GM13977 (cell line): ENCODE measurements at regions not wholly inside any gene's neighbourhood (a gene's known extent, or its start where the extent isn't known, plus 50 kb on each side); places are given as distances from the start of the nearest gene placed in this dataset.

ENCODE experiments used
- DNase-seq: peaks from one replicate; pipeline ENCODE4 v3.0.0; 2012; ENCODE audit warnings: low spot score
- in situ Hi-C: fragments of 300-500 bp; cut with MboI; formaldehyde crosslinking; loops from one replicate; pipeline ENCODE4 v1.12.0; 2022; ENCODE audit warnings: low sequenced_read_pairs, low pct_unique_long_range_greater_than_20kb, mixed read lengths, inconsistent platforms; ENCODE audit not compliant: unreplicated experiment
- TF ChIP-seq, protein P1 (sequence below): IDR thresholded peaks from 2 replicates; pipeline ENCODE4 v1.5.1; 2012; ENCODE audit warnings: mild to moderate bottlenecking, control low read depth; ENCODE audit not compliant: insufficient read depth; ENCODE audit errors: extremely low read depth, missing control alignments

DNA sequence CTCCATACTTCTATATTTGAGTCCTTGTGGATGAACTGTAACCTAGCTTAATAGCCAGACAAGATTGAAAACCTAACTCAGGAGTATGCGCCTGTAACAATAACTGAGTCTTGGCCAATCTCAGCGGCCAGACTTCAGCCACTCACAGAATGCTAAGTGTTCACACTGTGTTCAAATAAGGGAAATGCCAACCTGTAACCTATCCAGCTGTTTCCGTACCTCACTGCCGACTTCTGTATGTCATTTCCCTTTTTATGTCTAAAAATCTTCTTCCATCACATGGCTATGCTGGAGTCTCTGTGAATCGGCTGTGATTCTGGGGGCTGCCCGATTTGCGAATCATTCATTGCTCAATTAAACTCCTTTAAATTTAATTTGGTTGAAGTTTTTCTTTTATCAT, 169.2 kb downstream of the NFKBIZ start:
- in situ Hi-C loops, result no loop called here
- no peak for DNase-seq
- TF ChIP-seq, protein P1, sequence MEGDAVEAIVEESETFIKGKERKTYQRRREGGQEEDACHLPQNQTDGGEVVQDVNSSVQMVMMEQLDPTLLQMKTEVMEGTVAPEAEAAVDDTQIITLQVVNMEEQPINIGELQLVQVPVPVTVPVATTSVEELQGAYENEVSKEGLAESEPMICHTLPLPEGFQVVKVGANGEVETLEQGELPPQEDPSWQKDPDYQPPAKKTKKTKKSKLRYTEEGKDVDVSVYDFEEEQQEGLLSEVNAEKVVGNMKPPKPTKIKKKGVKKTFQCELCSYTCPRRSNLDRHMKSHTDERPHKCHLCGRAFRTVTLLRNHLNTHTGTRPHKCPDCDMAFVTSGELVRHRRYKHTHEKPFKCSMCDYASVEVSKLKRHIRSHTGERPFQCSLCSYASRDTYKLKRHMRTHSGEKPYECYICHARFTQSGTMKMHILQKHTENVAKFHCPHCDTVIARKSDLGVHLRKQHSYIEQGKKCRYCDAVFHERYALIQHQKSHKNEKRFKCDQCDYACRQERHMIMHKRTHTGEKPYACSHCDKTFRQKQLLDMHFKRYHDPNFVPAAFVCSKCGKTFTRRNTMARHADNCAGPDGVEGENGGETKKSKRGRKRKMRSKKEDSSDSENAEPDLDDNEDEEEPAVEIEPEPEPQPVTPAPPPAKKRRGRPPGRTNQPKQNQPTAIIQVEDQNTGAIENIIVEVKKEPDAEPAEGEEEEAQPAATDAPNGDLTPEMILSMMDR, result no peak

DNA sequence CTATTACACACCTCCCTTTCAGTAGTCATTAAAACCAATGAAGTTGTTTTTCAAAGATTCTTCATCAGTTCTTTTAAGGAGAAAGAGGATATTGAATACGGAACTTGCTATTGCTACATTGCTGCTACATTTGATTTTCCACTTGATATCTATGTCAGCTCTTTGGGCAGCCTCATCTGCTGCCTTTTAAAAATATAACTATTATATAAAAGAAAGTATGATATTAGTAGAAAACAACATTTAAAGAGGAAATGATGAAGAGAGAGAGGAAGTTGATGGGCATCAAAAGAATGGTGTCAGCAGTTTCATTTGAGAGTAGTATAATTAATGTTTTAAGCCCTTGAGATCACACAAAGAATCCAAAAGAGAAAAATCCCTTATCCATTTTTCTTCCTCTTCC, 171.4 kb downstream of the NFKBIZ start:
- no peak for DNase-seq

DNA sequence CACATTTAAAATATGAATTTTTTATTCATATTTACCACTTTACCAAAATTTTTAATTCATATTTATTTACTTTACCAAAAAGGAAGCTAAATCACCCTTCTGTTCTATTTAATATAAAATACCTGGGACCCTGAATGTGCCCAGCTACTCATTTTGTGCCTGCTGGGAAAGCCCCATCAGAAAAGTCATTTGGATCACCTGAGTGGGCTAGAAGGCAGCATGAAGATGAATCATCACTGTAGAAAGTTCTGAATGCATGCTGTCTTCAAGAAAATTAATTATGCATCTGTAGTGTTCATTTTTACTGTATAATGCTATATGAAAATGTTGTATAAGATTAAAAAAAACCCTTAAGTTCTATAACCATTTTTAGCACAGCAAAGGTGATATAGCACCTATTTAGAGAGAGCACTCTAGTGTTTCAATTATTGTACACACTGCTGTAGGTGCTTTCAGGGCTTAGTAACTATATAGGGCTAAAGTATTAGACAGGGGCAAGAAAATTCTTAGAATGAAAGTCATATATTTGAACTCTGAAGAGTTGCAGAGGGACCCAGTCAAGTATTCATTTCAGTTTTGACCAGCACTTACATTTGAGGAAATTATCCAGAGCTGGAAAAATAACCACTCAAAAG, 175.1 kb downstream of the NFKBIZ start:
- no peak for DNase-seq
- TF ChIP-seq, protein P1, result no peak
- in situ Hi-C loops, result no loop called here

More for the DNA sequence above, 171.4 kb downstream of the NFKBIZ start:
- TF ChIP-seq, protein P1, result no peak
- in situ Hi-C loops, result no loop called here

DNA sequence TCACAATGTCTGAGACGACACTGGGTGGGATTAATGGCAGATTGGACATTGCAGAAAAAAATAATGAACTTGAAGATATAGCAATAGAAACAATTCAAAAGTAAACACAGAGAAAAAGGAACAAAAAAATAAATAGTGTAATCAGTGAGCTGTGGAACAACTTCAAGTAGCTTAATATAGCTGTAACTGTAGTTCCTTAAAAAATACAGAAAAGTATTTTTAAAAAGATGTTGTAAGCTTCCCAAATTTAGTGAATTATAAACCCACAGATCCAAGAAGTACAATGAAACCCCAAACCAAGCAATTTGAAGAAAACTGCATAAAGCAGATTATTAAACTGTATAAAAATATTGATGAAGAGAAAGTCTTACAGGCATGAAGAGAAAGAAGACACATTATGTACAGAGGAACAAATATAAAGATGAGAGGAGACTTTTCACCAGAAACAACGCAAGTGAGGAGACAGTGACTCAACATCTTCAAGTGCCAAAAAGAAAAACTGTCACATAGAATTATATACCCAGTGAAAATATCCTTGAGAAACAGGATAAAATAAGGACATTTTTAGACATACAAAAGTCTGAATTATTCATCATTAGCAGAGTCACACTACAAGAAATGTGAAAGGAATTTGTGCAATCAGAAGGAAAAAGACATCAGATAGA, 176.4 kb downstream of the NFKBIZ start:
- no peak for DNase-seq
- TF ChIP-seq, protein P1, result no peak
- in situ Hi-C loops, result no loop called here

DNA sequence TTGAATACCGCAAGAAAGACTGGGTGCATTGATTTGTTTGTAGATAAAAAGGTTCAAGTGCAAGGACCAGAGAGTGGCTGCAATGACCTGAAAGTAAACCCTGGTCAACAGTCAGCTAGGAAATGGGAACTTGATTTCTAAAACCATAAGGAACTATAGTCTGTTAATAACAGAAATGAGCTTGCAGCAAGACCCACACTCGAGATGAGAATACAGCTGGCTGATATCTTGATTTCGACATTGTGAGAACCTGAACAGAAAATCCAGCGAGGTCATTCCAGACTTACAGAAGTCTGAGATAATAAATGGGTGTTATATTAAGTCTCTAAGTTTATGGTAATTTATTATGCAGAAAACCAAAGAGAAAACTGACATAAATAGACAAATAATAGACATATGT, 177.3 kb downstream of the NFKBIZ start:
- no peak for DNase-seq
- TF ChIP-seq, protein P1, result no peak
- in situ Hi-C loops, result no loop called here

DNA sequence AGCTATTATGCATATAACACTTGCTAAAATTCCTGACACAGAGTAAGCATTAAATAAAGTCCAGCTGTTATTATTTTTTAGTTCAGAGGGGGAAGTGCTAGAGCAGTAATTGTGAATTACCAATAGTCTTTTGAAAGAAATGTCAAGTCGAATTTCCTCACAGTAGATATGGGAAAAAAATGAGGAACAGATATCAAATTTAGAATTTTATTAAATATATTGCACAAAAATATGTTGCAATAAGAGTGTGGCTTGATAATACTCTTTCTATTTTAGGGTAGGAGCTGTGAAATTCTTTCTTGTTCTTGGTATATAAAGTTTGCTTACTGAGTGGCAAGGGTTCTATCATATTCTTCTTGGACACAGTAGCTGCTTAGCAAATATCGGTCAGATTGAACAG, 181.3 kb downstream of the NFKBIZ start:
- no peak for DNase-seq
- in situ Hi-C loops, result no loop called here
- TF ChIP-seq, protein P1, result no peak

DNA sequence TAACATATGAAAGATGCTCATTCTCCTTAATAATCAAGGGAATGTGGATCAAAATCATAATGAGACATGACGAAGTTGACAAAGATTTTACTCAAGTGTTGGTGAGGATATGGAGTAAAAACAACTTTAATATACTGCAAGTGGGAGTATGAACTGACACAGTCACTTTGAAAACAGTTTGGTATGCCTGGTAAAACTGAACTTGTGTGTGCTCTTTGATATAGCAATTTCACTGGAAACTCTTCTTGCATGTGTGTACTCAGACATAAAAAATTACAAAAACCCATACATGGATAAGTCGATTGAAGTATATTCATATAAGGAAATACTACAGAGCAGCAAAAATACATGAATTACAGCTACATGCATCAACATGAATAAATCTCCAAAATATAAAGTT, 182.5 kb downstream of the NFKBIZ start:
- in situ Hi-C loops, result no loop called here
- TF ChIP-seq, protein P1, result no peak
- no peak for DNase-seq
